ENCODE measurements at regions not wholly inside any gene's neighbourhood (a gene's known extent, or its start where the extent isn't known, plus 50 kb on each side); places are given as distances from the start of the nearest gene placed in this dataset.

DNA sequence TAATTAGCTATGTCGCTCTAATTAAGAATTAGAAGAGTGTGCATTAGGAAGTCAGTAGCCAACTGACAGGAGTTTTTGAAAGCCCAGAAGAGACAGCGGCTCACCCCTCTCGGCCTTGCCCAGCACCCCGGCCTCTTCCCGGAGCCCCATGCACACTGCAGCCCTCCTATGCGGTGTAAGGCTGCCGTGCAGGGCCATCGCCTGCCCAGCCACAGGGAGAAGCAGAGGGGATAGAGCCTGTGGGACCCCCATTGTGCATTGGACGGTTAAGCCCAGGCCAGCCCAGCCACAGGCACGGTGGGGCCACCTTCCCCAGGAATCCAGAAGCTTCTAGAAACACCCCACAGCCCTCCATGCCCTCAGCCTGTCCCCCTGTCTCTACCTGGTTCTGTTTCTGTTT is 569.7 kb upstream of the MKI67 start:
- intact Hi-C loops (cut with micrococcal nuclease), result no loop called here

DNA sequence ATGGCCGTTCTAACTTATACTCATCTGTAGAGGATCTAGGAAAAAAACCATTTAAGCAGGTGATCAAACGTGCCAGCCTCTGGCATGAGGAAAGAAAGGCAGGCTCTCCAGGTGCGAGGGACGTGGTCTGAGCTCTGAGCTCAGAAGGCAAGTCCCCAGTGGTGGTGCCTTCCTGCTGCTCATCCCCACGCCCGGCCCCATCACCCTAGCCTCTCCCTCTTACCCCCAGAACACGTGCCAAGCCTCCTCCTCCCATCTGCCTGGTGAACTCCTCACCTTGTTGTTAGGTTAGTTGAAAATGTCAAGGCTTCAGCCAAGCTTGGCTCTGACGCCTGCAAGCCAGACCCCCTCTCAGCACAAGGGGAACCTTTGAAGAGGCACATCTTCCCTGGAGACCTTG is 571.2 kb upstream of the MKI67 start:
- intact Hi-C loops (cut with micrococcal nuclease), result no loop called here

- intact Hi-C loops (cut with micrococcal nuclease), result no loop called here
Measured at GRCh38 chr10:128701381-128701780, 575.2 kb upstream of the MKI67 start.

GRCh38 chr10:128701837-128702236 is 575.6 kb upstream of the MKI67 start:
- intact Hi-C loops (cut with micrococcal nuclease), result no loop called here

GRCh38 chr10:128704716-128705115 is 578.5 kb upstream of the MKI67 start:
- intact Hi-C loops (cut with micrococcal nuclease), result no loop called here

DNA sequence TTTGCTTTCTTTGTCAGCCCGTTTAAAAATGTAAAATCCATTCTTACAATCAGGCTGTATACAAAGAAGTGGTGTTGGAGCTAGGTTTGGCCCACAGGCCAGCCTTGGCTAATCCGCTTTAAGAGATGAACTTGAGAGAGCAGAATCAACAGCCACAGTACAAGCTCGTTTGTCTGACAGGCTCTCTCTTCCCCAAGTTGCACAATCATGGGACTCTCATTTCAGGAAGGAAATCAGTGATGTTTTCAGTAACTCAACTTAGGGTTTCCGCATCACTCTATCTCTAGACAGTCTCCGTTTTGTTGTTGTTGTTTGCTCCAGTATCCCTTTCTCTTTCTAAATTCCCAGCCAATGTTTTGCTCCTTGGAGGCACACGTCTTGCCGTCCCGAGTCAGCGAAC is 582.0 kb upstream of the MKI67 start:
- intact Hi-C loops (cut with micrococcal nuclease), result no loop called here

DNA sequence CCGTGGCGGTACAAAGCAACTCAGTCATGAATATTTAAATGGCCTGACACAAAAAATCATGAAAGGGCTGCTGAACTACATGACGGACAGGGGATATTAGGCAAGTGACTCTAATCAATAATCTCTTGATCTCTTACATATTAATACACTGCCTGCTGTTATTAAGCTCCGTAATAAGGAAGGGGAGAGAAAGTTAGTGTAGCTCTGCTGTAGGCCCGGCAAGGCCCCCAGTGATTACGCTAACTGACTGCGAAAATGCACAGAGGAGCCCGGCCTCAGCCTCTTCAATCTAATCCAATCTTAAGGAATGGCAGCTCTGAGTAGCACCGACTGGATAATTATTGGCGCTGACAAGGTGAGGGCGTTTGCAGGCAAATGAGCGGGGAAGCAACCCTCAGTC is 583.5 kb upstream of the MKI67 start:
- intact Hi-C loops (cut with micrococcal nuclease), result no loop called here

DNA sequence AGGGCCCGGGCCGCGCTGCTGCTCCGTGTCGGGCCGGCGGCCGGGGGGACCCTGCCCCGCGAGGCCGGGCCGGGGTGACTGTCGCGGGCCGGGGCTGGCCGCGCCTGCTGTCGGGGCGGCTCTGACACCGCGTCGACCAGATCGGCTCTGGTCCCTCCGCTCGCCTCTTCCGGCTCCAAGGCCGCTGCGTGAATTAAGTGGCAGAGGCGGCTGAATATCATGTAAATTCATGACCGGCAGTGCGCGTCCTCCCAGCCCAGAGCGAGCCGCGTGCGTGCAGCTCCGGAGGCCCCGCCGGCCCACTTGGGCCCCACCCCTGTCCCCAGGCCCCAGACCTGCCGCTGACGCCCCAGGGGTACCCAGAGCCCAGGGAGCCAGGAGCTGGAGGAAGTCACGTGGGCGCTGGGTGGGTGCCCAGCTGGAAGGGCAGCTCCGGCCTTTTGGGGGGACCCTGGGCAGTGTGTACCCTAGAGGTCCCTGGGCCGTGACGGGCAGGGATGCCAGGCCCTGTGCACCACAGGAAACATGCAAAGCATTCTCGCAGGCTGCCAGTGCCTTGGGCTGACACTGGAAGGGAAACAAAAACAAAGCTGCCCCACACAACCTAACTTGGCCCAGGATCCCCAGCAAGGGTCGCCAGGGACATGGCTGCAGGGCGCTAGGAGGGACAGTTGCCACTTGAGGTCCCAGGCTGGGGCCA is 584.0 kb upstream of the MKI67 start:
- intact Hi-C loops (cut with micrococcal nuclease), result no loop called here

GRCh38 chr10:128710798-128711183 is 584.6 kb upstream of the MKI67 start:
- intact Hi-C loops (cut with micrococcal nuclease), result no loop called here

- intact Hi-C loops (cut with micrococcal nuclease), result no loop called here
Measured at GRCh38 chr10:128711806-128712205, 585.6 kb upstream of the MKI67 start.

- intact Hi-C loops (cut with micrococcal nuclease), result no loop called here
Measured at GRCh38 chr10:128712661-128713400, 586.6 kb upstream of the MKI67 start.

DNA sequence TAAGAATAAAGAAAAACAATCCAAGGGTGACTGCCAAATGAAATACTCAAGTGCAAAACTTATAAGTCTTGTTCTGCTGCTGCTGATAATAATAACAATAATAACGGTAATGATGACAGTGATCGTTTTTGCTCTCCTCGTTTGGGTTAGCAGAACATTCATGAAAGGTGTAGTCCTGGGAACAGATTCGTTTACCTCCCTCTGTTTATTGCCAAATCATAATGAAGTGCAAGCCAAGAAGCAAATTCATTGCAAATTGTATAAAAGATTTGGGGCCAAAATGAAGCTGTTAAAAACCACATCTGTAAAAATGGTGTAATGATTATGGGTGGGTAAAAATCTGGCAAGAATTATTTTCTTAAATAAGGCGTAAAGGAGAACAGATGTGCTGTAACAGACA is 587.2 kb upstream of the MKI67 start:
- intact Hi-C loops (cut with micrococcal nuclease), result no loop called here

- intact Hi-C loops (cut with micrococcal nuclease), result no loop called here
Measured at GRCh38 chr10:128713874-128714570, 587.8 kb upstream of the MKI67 start.

DNA sequence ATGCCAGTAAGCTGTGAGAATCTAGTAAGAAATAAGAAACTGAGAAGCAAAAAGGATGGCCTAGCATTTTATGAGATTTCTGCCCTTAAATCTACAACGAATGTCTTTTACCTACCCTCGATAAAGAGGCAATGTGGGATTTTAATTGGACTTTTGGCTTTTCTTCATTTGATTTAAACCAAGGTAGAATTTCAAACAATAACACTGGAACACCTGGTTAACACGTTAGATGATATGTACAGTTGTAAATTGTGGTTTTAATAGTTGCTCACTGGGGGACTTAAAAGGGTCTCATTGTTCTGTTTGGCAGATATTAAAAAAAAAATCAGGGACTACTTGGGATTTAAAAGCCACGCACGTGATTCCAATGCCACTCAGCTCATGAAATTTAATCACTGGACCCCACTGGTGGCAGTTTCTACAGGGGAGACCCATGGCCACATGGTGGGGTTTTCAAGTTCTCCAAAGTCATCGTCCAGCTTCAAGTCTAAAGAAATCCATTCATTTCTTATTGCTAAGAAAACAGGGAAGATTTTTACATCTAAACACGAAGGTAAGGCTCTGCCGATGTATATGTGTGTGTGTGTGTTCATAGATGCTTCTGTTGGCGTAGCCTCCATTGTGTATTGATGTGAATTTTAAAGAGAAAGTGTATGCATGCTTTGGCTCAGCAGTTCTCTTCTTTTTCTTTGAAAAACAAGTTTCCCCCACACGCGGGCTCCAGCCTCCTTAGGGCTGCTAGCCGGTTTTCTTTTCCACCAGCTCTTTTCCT is 588.6 kb upstream of the MKI67 start:
- intact Hi-C loops (cut with micrococcal nuclease), result no loop called here

- intact Hi-C loops (cut with micrococcal nuclease), result no loop called here
Measured at GRCh38 chr10:128716181-128716580, 590.0 kb upstream of the MKI67 start.

DNA sequence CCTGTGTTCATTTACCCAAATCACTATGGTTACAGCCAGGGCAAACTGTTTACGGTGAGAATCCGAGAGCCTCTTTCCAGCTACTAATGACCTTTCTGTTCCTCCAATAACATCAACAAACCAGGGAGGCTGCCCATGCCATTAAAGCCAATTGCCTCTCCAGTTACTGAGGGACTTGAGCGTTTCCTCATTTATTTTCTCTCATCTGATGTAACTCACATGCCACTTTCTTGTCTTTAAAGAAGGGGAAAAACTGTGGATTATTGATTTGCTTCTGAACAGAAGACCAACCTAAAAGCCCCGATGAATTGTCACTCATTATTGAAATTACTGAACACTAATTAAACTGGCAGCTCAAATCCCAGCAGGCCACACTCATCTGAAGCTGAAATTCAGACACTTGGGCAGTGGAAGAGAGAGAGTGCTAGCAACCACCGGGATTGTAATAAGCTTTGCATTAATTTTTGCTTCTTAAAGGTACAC is 595.8 kb upstream of the MKI67 start:
- intact Hi-C loops (cut with micrococcal nuclease), result no loop called here

DNA sequence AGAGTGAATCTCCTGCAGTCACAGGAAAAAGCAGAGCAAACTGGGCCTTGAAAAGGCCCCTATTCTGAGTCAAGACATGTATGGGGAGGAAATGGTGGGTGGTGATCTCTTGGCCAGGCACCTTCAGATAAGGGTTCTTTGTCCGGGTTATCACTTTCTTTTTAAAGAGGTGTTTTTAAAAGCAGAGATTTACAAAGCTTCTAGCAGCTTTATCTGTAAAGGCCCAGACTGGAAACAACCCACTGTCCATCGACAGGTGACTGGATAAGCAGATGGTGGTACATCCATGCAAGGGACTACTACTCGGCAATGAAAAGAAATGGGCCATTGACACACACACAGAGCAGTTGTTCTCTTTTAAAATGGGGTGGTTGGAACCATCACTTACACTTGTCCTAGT is 596.7 kb upstream of the MKI67 start:
- intact Hi-C loops (cut with micrococcal nuclease), result no loop called here

GRCh38 chr10:128723631-128724205 is 597.5 kb upstream of the MKI67 start:
- intact Hi-C loops (cut with micrococcal nuclease), result no loop called here

DNA sequence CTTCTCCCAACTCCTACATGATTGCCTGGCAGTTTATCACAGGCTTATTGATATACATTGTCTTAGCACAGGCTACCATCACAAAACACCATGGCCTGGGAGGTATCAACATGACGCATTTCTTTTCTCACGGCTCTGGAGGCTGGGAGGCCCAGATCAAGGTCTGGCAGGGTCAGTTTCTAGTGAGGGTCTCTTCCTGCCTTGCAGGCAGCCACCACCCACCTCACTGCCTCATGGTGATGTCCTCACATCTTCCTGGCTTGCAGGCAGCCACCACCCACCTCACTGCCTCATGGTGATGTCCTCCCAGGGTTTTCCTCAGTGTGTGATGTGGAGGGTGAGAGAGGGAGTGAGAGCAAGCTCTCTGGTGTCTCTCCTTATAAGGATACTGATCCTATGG is 599.3 kb upstream of the MKI67 start:
- intact Hi-C loops (cut with micrococcal nuclease), result no loop called here

- intact Hi-C loops (cut with micrococcal nuclease), result no loop called here
Measured at GRCh38 chr10:128727114-128727513, 600.9 kb upstream of the MKI67 start.

DNA sequence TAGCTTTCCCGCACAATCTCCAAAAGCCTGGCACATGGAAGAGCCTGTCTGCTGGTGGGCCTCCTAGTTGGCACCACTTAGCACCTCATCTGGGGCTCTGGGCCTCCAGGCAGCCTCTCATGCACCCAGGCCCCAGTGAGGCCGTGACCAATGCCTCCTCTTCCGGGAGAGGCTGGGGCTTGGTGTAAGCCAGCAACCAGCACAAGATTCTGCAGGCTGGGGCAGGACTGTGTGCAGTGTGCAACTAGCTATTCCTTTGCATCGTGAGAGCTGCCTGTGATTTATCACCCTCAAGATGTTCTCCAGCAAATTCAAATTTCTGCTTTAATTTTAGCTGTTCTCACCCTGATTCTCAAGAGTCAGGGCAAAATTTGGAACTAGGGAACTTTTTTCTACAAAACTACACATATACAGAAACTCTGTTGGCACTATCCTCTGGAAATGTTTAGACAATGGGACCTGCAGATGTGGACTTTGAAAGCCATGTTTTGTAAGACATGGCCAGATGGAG is 603.7 kb upstream of the MKI67 start:
- intact Hi-C loops (cut with micrococcal nuclease), result no loop called here
